ENCODE measurements at regions not wholly inside any gene's neighbourhood (a gene's known extent, or its start where the extent isn't known, plus 50 kb on each side); places are given as distances from the start of the nearest gene placed in this dataset.

DNA sequence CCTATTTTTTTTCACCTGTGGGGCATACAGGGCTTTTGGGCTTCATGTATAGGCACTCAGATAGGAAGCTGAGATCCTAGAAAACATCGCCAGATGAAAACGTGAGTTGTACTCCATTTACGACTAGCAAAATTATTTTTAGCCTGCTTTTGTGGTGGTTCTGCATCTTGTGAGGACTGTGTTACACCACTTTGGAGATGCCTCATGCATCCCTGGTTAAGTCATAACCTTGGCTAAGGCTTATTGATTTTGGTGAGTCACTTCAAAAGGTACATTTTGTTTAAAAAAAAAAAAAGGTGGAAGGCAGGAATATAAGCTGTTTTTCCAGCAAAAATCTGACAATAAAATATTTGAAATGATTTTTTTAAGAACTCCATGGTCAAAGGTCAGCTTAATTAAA lies 101.8 kb upstream of the OLFM3 start:
- TF ChIP-seq HNF4A (CRISPR knock-in tag; IDR thresholded peaks at IDR 0.05) (no peak), SIX4 (CRISPR knock-in tag; IDR thresholded peaks at IDR 0.05) (no peak), ZNF775 (CRISPR knock-in tag; IDR thresholded peaks at IDR 0.05; ENCODE audit: borderline replicate concordance) (no peak), NFYB (CRISPR knock-in tag; IDR thresholded peaks at IDR 0.05) (no peak), FIP1L1 (IDR thresholded peaks at IDR 0.05; ENCODE audit: borderline replicate concordance, insufficient read depth, low read depth, low read length) (no peak), ATRX (CRISPR knock-in tag; IDR thresholded peaks at IDR 0.05; ENCODE audit: borderline replicate concordance) (no peak)
- TF ChIP-seq, protein P1, sequence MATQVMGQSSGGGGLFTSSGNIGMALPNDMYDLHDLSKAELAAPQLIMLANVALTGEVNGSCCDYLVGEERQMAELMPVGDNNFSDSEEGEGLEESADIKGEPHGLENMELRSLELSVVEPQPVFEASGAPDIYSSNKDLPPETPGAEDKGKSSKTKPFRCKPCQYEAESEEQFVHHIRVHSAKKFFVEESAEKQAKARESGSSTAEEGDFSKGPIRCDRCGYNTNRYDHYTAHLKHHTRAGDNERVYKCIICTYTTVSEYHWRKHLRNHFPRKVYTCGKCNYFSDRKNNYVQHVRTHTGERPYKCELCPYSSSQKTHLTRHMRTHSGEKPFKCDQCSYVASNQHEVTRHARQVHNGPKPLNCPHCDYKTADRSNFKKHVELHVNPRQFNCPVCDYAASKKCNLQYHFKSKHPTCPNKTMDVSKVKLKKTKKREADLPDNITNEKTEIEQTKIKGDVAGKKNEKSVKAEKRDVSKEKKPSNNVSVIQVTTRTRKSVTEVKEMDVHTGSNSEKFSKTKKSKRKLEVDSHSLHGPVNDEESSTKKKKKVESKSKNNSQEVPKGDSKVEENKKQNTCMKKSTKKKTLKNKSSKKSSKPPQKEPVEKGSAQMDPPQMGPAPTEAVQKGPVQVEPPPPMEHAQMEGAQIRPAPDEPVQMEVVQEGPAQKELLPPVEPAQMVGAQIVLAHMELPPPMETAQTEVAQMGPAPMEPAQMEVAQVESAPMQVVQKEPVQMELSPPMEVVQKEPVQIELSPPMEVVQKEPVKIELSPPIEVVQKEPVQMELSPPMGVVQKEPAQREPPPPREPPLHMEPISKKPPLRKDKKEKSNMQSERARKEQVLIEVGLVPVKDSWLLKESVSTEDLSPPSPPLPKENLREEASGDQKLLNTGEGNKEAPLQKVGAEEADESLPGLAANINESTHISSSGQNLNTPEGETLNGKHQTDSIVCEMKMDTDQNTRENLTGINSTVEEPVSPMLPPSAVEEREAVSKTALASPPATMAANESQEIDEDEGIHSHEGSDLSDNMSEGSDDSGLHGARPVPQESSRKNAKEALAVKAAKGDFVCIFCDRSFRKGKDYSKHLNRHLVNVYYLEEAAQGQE (IDR thresholded peaks at IDR 0.05; ENCODE audit: borderline replicate concordance in 1 of 2, low read depth in 1 of 2, low read length in 2 of 2): no peak
- TF ChIP-seq, protein P2, sequence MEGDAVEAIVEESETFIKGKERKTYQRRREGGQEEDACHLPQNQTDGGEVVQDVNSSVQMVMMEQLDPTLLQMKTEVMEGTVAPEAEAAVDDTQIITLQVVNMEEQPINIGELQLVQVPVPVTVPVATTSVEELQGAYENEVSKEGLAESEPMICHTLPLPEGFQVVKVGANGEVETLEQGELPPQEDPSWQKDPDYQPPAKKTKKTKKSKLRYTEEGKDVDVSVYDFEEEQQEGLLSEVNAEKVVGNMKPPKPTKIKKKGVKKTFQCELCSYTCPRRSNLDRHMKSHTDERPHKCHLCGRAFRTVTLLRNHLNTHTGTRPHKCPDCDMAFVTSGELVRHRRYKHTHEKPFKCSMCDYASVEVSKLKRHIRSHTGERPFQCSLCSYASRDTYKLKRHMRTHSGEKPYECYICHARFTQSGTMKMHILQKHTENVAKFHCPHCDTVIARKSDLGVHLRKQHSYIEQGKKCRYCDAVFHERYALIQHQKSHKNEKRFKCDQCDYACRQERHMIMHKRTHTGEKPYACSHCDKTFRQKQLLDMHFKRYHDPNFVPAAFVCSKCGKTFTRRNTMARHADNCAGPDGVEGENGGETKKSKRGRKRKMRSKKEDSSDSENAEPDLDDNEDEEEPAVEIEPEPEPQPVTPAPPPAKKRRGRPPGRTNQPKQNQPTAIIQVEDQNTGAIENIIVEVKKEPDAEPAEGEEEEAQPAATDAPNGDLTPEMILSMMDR (CRISPR knock-in tag; IDR thresholded peaks at IDR 0.05): no peak
